ACC112 (cell line): ENCODE measurements at regions not wholly inside any gene's neighbourhood (a gene's known extent, or its start where the extent isn't known, plus 50 kb on each side); places are given as distances from the start of the nearest gene placed in this dataset.

Source experiments
- H2AFZ ChIP-seq: fragments of 200-600 bp; sonication (generic); one replicate; pipeline ENCODE4 v1.6.0; 2017; ENCODE audit warnings: antibody characterized with exemption, low read length; ENCODE audit not compliant: unreplicated experiment
- H3K27ac ChIP-seq: fragments of 200-600 bp; sonication (generic); 2 replicates; pipeline ENCODE4 v1.5.1; 2014; ENCODE audit warnings: low read depth, mild to moderate bottlenecking, antibody characterized with exemption, low read length, moderate library complexity
- H3K27me3 ChIP-seq: fragments of 200-600 bp; sonication (generic); 2 replicates; pipeline ENCODE4 v1.6.1; 2014; ENCODE audit warnings: mild to moderate bottlenecking, antibody characterized with exemption, low read length, moderate library complexity, mixed read lengths; ENCODE audit not compliant: insufficient read depth
- H3K36me3 ChIP-seq: fragments of 200-600 bp; sonication (generic); 2 replicates; pipeline ENCODE4 v1.6.1; 2016; ENCODE audit warnings: mild to moderate bottlenecking, antibody characterized with exemption, low read length, moderate library complexity, mixed read lengths; ENCODE audit not compliant: insufficient read depth
- H3K4me1 ChIP-seq: fragments of 200-600 bp; sonication (generic); one replicate; pipeline ENCODE4 v1.6.1; 2016; ENCODE audit warnings: low read length, mixed read lengths; ENCODE audit not compliant: insufficient read depth, unreplicated experiment, control insufficient read depth
- H3K4me3 ChIP-seq: fragments of 200-600 bp; sonication (generic); 2 replicates; pipeline ENCODE4 v1.5.1; 2014; ENCODE audit warnings: mild to moderate bottlenecking, low read depth, low read length
- H3K79me2 ChIP-seq: fragments of 200-600 bp; sonication (generic); one replicate; pipeline ENCODE4 v1.6.0; 2016; ENCODE audit warnings: low read length; ENCODE audit not compliant: control insufficient read depth, unreplicated experiment, insufficient read depth

GRCh38 chr5:174990909-174991308 lies 266.5 kb downstream of the MSX2 start:
- no peak overlapping the region for H2AFZ ChIP-seq
- H3K27me3 ChIP-seq: no peaks in the 10 kb centered on the region
- H3K4me1 ChIP-seq: no peaks in the 10 kb centered on the region
- no peak overlapping the region for H3K27ac ChIP-seq
- H3K36me3 ChIP-seq: no peaks in the 10 kb centered on the region
- no peaks in the 10 kb centered on the region for H3K79me2 ChIP-seq
- no peak overlapping the region for H3K4me3 ChIP-seq

- Histone ChIP-seq H3K79me2 (no peaks in the 10 kb centered on the region), H3K4me3 (no peak overlapping the region), H3K27ac (no peak overlapping the region), H3K4me1 (no peaks in the 10 kb centered on the region), H3K27me3 (no peaks in the 10 kb centered on the region), H3K36me3 (no peaks in the 10 kb centered on the region), H2AFZ (no peak overlapping the region)
Measured at GRCh38 chr5:174987443-174988012, 263.1 kb downstream of the MSX2 start.

- Histone ChIP-seq H3K27me3 (no peaks in the 10 kb centered on the region), H3K4me1 (no peaks in the 10 kb centered on the region), H3K4me3 (no peak overlapping the region), H3K27ac (no peak overlapping the region), H3K36me3 (no peaks in the 10 kb centered on the region), H3K79me2 (no peaks in the 10 kb centered on the region), H2AFZ (no peak overlapping the region)
Measured at GRCh38 chr5:174984863-174985262, 260.5 kb downstream of the MSX2 start.

- no peaks in the 10 kb centered on the region for H3K27me3 ChIP-seq
- no peak overlapping the region for H3K27ac ChIP-seq
- no peak overlapping the region for H2AFZ ChIP-seq
- no peak overlapping the region for H3K4me3 ChIP-seq
- H3K4me1 ChIP-seq: no peaks in the 10 kb centered on the region
- H3K79me2 ChIP-seq: no peaks in the 10 kb centered on the region
- no peaks in the 10 kb centered on the region for H3K36me3 ChIP-seq
Measured at GRCh38 chr5:174982485-174982884, 258.1 kb downstream of the MSX2 start.

- Histone ChIP-seq H3K27me3 (no peaks in the 10 kb centered on the region), H3K36me3 (no peaks in the 10 kb centered on the region)
Measured at GRCh38 chr5:174981416-174981815, 257.0 kb downstream of the MSX2 start.

GRCh38 chr5:174980952-174981351 lies 256.6 kb downstream of the MSX2 start:
- Histone ChIP-seq H3K36me3 (no peaks in the 10 kb centered on the region), H3K4me1 (no peaks in the 10 kb centered on the region), H2AFZ (no peak overlapping the region), H3K4me3 (no peak overlapping the region), H3K79me2 (no peaks in the 10 kb centered on the region), H3K27ac (no peak overlapping the region), H3K27me3 (no peaks in the 10 kb centered on the region)

More at GRCh38 chr5:174981416-174981815, 257.0 kb downstream of the MSX2 start:
- no peak overlapping the region for H3K27ac ChIP-seq
- no peaks in the 10 kb centered on the region for H3K79me2 ChIP-seq
- no peak overlapping the region for H2AFZ ChIP-seq
- H3K4me3 ChIP-seq: no peak overlapping the region
- no peaks in the 10 kb centered on the region for H3K4me1 ChIP-seq

- no peaks in the 10 kb centered on the region for H3K79me2 ChIP-seq
- no peaks in the 10 kb centered on the region for H3K4me1 ChIP-seq
- no peak overlapping the region for H3K27ac ChIP-seq
- H3K36me3 ChIP-seq: no peaks in the 10 kb centered on the region
- no peaks in the 10 kb centered on the region for H3K27me3 ChIP-seq
- H2AFZ ChIP-seq: no peak overlapping the region
- H3K4me3 ChIP-seq: no peak overlapping the region
Measured at GRCh38 chr5:174972291-174972690, 247.9 kb downstream of the MSX2 start.

- no peaks in the 10 kb centered on the region for H3K36me3 ChIP-seq
- no peak overlapping the region for H2AFZ ChIP-seq
- H3K4me3 ChIP-seq: no peak overlapping the region
- H3K79me2 ChIP-seq: no peaks in the 10 kb centered on the region
- no peak overlapping the region for H3K27ac ChIP-seq
- no peaks in the 10 kb centered on the region for H3K27me3 ChIP-seq
- no peaks in the 10 kb centered on the region for H3K4me1 ChIP-seq
Measured at GRCh38 chr5:174971210-174971609, 246.8 kb downstream of the MSX2 start.

- no peaks in the 10 kb centered on the region for H3K79me2 ChIP-seq
- H3K27ac ChIP-seq: no peak overlapping the region
- H3K36me3 ChIP-seq: no peaks in the 10 kb centered on the region
- H2AFZ ChIP-seq: no peak overlapping the region
- H3K4me1 ChIP-seq: no peaks in the 10 kb centered on the region
- no peak overlapping the region for H3K4me3 ChIP-seq
- no peaks in the 10 kb centered on the region for H3K27me3 ChIP-seq
Measured at GRCh38 chr5:174970502-174970901, 246.1 kb downstream of the MSX2 start.

- peaks cover 14% of the 10 kb centered on the region for H3K27me3 ChIP-seq
- no peaks in the 10 kb centered on the region for H3K79me2 ChIP-seq
- no peak overlapping the region for H3K27ac ChIP-seq
- no peak overlapping the region for H2AFZ ChIP-seq
- H3K36me3 ChIP-seq: no peaks in the 10 kb centered on the region
- no peaks in the 10 kb centered on the region for H3K4me1 ChIP-seq
- no peak overlapping the region for H3K4me3 ChIP-seq
Measured at GRCh38 chr5:174953871-174954270, 229.5 kb downstream of the MSX2 start.

GRCh38 chr5:174951151-174951780 lies 226.9 kb downstream of the MSX2 start:
- no peaks in the 10 kb centered on the region for H3K36me3 ChIP-seq
- H3K27ac ChIP-seq: no peak overlapping the region
- peaks cover 14% of the 10 kb centered on the region for H3K27me3 ChIP-seq
- H2AFZ ChIP-seq: no peak overlapping the region
- no peaks in the 10 kb centered on the region for H3K79me2 ChIP-seq
- H3K4me3 ChIP-seq: no peak overlapping the region
- H3K4me1 ChIP-seq: no peaks in the 10 kb centered on the region
